IMR-90 (cell line): ENCODE measurements at regions not wholly inside any gene's neighbourhood (a gene's known extent, or its start where the extent isn't known, plus 50 kb on each side); places are given as distances from the start of the nearest gene placed in this dataset.
A peak's percentile ranks its signal among the peaks of the same experiment; 100 is the strongest.

Experiments
- BHLHE40 ChIP-seq: fragments of 150-350 bp; IDR thresholded peaks from 2 replicates; pipeline ENCODE4 v1.6.1; 2016; ENCODE audit warnings: mild to moderate bottlenecking, low read depth, low read length
- CEBPB ChIP-seq: IDR thresholded peaks from 2 replicates; pipeline ENCODE4 v1.6.1; 2012; ENCODE audit warnings: low read depth, low read length, improper control_type of control experiment
- CHD1 ChIP-seq: IDR thresholded peaks from 2 replicates; pipeline ENCODE4 v1.6.1; 2012; ENCODE audit warnings: low read depth, low read length, improper control_type of control experiment
- CTCF ChIP-seq: conservative IDR thresholded peaks from 2 replicates; pipeline ENCODE4 v1.5.1; 2012; ENCODE audit warnings: mild to moderate bottlenecking, low read depth, low read length, improper control_type of control experiment
- ELK1 ChIP-seq: fragments of 150-350 bp; IDR thresholded peaks from 2 replicates; pipeline ENCODE4 v1.6.1; 2016; ENCODE audit warnings: low read depth, mild to moderate bottlenecking, low read length, moderate library complexity, borderline replicate concordance
- MAFK ChIP-seq: IDR thresholded peaks from 2 replicates; pipeline ENCODE4 v1.6.1; 2012; ENCODE audit warnings: low read depth, low read length, improper control_type of control experiment
- MAZ ChIP-seq: IDR thresholded peaks from 2 replicates; pipeline ENCODE4 v1.6.1; 2012; ENCODE audit warnings: low read depth, mild to moderate bottlenecking, low read length, improper control_type of control experiment, moderate library complexity, borderline replicate concordance
- MXI1 ChIP-seq: IDR thresholded peaks from 2 replicates; pipeline ENCODE4 v1.6.1; 2012; ENCODE audit warnings: low read depth, mild to moderate bottlenecking, low read length, moderate library complexity, borderline replicate concordance
- NFE2L2 ChIP-seq: fragments of 150-350 bp; IDR thresholded peaks from 2 replicates; pipeline ENCODE4 v1.6.1; 2016; ENCODE audit warnings: low read depth, mild to moderate bottlenecking, low read length
- POLR2A ChIP-seq: IDR thresholded peaks from 2 replicates; pipeline ENCODE4 v1.6.1; 2012; ENCODE audit warnings: mild to moderate bottlenecking, low read depth, low read length
- RAD21 ChIP-seq: IDR thresholded peaks from 2 replicates; pipeline ENCODE4 v1.6.1; 2012; ENCODE audit warnings: low read length, improper control_type of control experiment
- RCOR1 ChIP-seq: IDR thresholded peaks from 2 replicates; pipeline ENCODE4 v1.6.1; 2012; ENCODE audit warnings: mild to moderate bottlenecking, low read length, improper control_type of control experiment; ENCODE audit not compliant: insufficient replicate concordance
- RFX5 ChIP-seq: IDR thresholded peaks from 2 replicates; pipeline ENCODE4 v1.8.0; 2012; ENCODE audit warnings: low read depth, mild to moderate bottlenecking, low read length, moderate library complexity
- SMC3 ChIP-seq: fragments of 150-350 bp; IDR thresholded peaks from 2 replicates; pipeline ENCODE4 v1.6.1; 2016; ENCODE audit warnings: low read depth, mild to moderate bottlenecking, antibody characterized with exemption, low read length, moderate library complexity

DNA sequence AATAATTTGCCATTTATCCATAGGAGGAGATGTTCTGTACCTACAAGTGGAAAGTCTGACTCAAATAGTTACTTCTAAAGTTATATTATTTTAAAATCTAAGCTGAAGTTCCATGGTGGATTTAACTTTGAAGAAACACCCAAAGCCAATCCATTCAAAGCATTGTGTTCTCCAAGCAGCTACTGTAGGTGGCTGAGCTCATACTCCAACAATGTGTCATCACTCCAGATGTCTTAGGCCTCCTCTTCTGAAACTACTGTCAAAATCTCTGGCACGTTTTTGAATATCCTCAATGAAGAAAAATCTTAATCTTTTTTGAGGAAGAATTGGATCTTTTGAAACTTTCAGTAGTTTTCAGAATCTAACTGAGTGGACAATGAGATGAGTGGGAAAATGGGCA is 169.1 kb downstream of the PTEN start:
- TF ChIP-seq RFX5, result no peak
- 0 out of 2 replicates have a peak, but pooled peaks have one; percentile 2 for TF ChIP-seq RAD21
- no peak for TF ChIP-seq POLR2A
- TF ChIP-seq NFE2L2, result no peak
- TF ChIP-seq CTCF, result no peak
- no peak for TF ChIP-seq CHD1
- TF ChIP-seq MXI1, result no peak
- TF ChIP-seq RCOR1, result no peak
- TF ChIP-seq MAZ, result no peak
- TF ChIP-seq SMC3, result no peak
- peak; percentile 60 for TF ChIP-seq BHLHE40
- TF ChIP-seq ELK1, result no peak
- no peak for TF ChIP-seq MAFK
- no peak for TF ChIP-seq CEBPB
